Tibial artery (tissue), 4 donors: ENCODE measurements at regions not wholly inside any gene's neighbourhood (a gene's known extent, or its start where the extent isn't known, plus 50 kb on each side); places are given as distances from the start of the nearest gene placed in this dataset.

Experiments used
- DNase-seq, 2 donors: peaks; one replicate each; pipeline ENCODE4 v3.0.0-alpha.2; 2019
- H3K27ac ChIP-seq, 2 donors: fragments of 200-600 bp; sonication (generic) in 1 of 2; 1 replicate in 1 of 2; 2 replicates in 1 of 2; pipeline ENCODE4 v1.5.1; 2018 to 2019; ENCODE audit warnings: mild to moderate bottlenecking in 1 of 2
- H3K27me3 ChIP-seq, 2 donors: fragments of 200-600 bp; sonication (generic) in 1 of 2; one replicate each; pipeline versions ENCODE4 v1.5.1 to v1.6.0; 2016 to 2019
- H3K36me3 ChIP-seq, 3 donors: fragments of 200-600 bp; sonication (generic) in 2 of 3; one replicate each; pipeline ENCODE4 v1.5.1; 2016 to 2019; ENCODE audit warnings: mild to moderate bottlenecking in 2 of 3
- H3K4me1 ChIP-seq, 4 donors: fragments of 200-600 bp; sonication (generic) in 2 of 4; 1 replicate in 3 of 4; 2 replicates in 1 of 4; pipeline ENCODE4 v1.5.1; 2016 to 2019
- H3K4me3 ChIP-seq, 2 donors: fragments of 200-600 bp; sonication (generic) in 1 of 2; 1 replicate in 1 of 2; 2 replicates in 1 of 2; pipeline ENCODE4 v1.5.1; 2018 to 2019; ENCODE audit warnings: mild to moderate bottlenecking in 2 of 2
- H3K9me3 ChIP-seq, 3 donors: fragments of 200-600 bp; sonication (generic) in 1 of 3; one replicate each; pipeline ENCODE4 v1.5.1; 2016 to 2019
- CTCF ChIP-seq, 2 experiments: fragments of 200-600 bp in 1 of 2; fragments of 450-650 bp in 1 of 2; IDR thresholded peaks; one replicate each; pipeline ENCODE4 v1.5.1; 2017 to 2019; ENCODE audit warnings: antibody characterized with exemption in 2 of 2, mild to moderate bottlenecking in 1 of 2, moderate library complexity in 1 of 2
- intact Hi-C: fragments of 100-400 bp; cut with DNase I; formaldehyde crosslinking; loops from one replicate; pipeline ENCODE4 v1.15.0; 2023; ENCODE audit warnings: low total_unique reads

GRCh38 chr14:81632157-81632556 lies 98.5 kb upstream of the SEL1L start:
- Histone ChIP-seq H3K4me3 (no peak overlapping the region), H3K9me3 (no peaks in the 10 kb centered on the region), H3K36me3 (no peaks in the 10 kb centered on the region), H3K27me3 (no peaks in the 10 kb centered on the region), H3K4me1 (no peaks in the 10 kb centered on the region), H3K27ac (no peak overlapping the region)
- no peak for DNase-seq
- TF ChIP-seq CTCF (IDR thresholded peaks at IDR 0.05) = no peak
- intact Hi-C loops = no loop called here

- Histone ChIP-seq H3K27ac (no peak overlapping the region), H3K4me1 (no peaks in the 10 kb centered on the region), H3K27me3 (no peaks in the 10 kb centered on the region), H3K36me3 (no peaks in the 10 kb centered on the region), H3K4me3 (no peak overlapping the region), H3K9me3 (no peaks in the 10 kb centered on the region)
- intact Hi-C loops = no loop called here
- TF ChIP-seq CTCF (IDR thresholded peaks at IDR 0.05) = no peak
- no peak for DNase-seq
Measured at GRCh38 chr14:81633496-81633895, 99.8 kb upstream of the SEL1L start.

GRCh38 chr14:81637639-81638038 lies 104.0 kb upstream of the SEL1L start:
- no peak for TF ChIP-seq CTCF (IDR thresholded peaks at IDR 0.05)
- no peaks in the 10 kb centered on the region for H3K36me3 ChIP-seq
- no peak overlapping the region for H3K4me3 ChIP-seq
- no peaks in the 10 kb centered on the region for H3K27me3 ChIP-seq
- intact Hi-C loops = no loop called here
- no peaks in the 10 kb centered on the region for H3K9me3 ChIP-seq
- no peak overlapping the region for H3K27ac ChIP-seq
- no peak for DNase-seq
- H3K4me1 ChIP-seq = peaks cover 0 to 6% (median 0%) of the 10 kb centered on the region in 4 donors

- H3K9me3 ChIP-seq = no peaks in the 10 kb centered on the region
- H3K27ac ChIP-seq = no peak overlapping the region
- no peaks in the 10 kb centered on the region for H3K27me3 ChIP-seq
- H3K4me3 ChIP-seq = no peak overlapping the region
- peaks cover 0 to 6% (median 0%) of the 10 kb centered on the region in 4 donors for H3K4me1 ChIP-seq
- H3K36me3 ChIP-seq = no peaks in the 10 kb centered on the region
- TF ChIP-seq CTCF (IDR thresholded peaks at IDR 0.05) = no peak
- intact Hi-C loops = no loop called here
- no peak for DNase-seq
Measured at GRCh38 chr14:81638656-81639280, 105.1 kb upstream of the SEL1L start.

GRCh38 chr14:81653626-81654025 lies 120.0 kb upstream of the SEL1L start:
- no peak for TF ChIP-seq CTCF (IDR thresholded peaks at IDR 0.05)
- no peak overlapping the region for H3K4me3 ChIP-seq
- no peaks in the 10 kb centered on the region for H3K27me3 ChIP-seq
- intact Hi-C loops = no loop called here
- no peak for DNase-seq
- no peaks in the 10 kb centered on the region for H3K36me3 ChIP-seq
- H3K4me1 ChIP-seq = peaks cover 0 to 32% (median 8%) of the 10 kb centered on the region in 4 donors
- no peaks in the 10 kb centered on the region for H3K9me3 ChIP-seq
- H3K27ac ChIP-seq = no peak overlapping the region
